ENCODE measurements at regions not wholly inside any gene's neighbourhood (a gene's known extent, or its start where the extent isn't known, plus 50 kb on each side); places are given as distances from the start of the nearest gene placed in this dataset.

DNA sequence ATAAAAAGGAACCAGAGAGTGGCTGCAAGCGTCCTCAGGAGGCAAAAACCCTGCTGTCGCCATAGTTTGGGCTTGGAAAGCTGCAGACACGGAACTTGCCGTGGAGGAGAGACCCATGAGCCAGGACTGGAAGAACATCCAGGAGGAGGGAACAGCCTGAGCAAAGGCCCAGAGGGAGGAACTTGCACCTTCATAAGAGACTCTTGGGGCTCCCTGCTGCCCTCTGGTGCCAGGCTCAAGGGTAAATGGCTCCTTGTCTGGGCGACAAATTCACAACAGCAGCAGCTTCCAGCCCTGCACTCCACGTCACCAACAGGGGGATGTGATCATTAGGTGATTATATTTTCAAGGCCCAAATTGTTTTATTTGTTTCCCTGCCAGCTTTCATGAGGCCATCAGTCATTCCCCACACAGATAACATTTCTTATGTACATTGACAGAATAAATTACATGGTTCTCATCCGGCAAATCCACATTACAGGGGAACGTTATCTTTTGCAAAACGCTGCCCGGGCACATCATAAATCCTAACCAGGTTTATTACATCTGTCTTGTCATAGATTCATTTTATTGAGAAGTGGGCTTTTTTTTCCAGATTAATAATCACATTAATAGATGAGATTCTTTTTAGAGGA lies 143.0 kb upstream of the GRIK3 start:
- DNase-seq, result peak; percentile 84
- Histone ChIP-seq H3K14ac (ENCODE audit: insufficient read depth, low read length) (no peak overlapping the region), H3K4me2 (ENCODE audit: insufficient read depth, insufficient read length, low read length) (no peak overlapping the region), H2AFZ (ENCODE audit: low read length) (no peak overlapping the region), H4K91ac (ENCODE audit: insufficient read length, low read depth, low read length) (no peak overlapping the region), H2BK5ac (ENCODE audit: insufficient read length, low read length) (no peak overlapping the region), H3K23ac (ENCODE audit: insufficient read length, low read depth, low read length) (no peak overlapping the region), H2BK120ac (ENCODE audit: low read depth, low read length, poor library complexity, severe bottlenecking) (no peak overlapping the region), H3K27ac (ENCODE audit: insufficient read length, low read depth, low read length) (no peak overlapping the region), H3K9me3 (ENCODE audit: control insufficient read depth, low read depth, low read length) (no peaks in the 10 kb centered on the region), H3K27me3 (ENCODE audit: insufficient read depth, low read length) (no peaks in the 10 kb centered on the region), H3K79me1 (ENCODE audit: insufficient read depth, low read depth, low read length, poor library complexity, severe bottlenecking) (no peaks in the 10 kb centered on the region), H4K20me1 (ENCODE audit: control insufficient read depth, insufficient read depth, insufficient read length) (peaks cover 2% of the 10 kb centered on the region), H3K79me2 (ENCODE audit: insufficient read depth, low read length) (no peaks in the 10 kb centered on the region), H2BK20ac (ENCODE audit: low read depth, low read length, poor library complexity, severe bottlenecking) (no peak overlapping the region), H3K23me2 (ENCODE audit: insufficient read length, low read depth, low read length, poor library complexity, severe bottlenecking) (no peaks in the 10 kb centered on the region), H4K8ac (replicated peaks; ENCODE audit: insufficient read length, low read depth, low read length) (no peak overlapping the region), H3K18ac (ENCODE audit: insufficient read length, low read depth, low read length) (no peak overlapping the region), H2BK15ac (ENCODE audit: low read depth, low read length) (no peak overlapping the region), H2BK12ac (ENCODE audit: insufficient read length, low read depth, low read length) (no peak overlapping the region), H2AK5ac (ENCODE audit: insufficient read length, low read length) (no peak overlapping the region), H3K4ac (ENCODE audit: low read depth, low read length) (no peak overlapping the region), H3T11ph (ENCODE audit: low read length) (no peak overlapping the region), H3K56ac (ENCODE audit: insufficient read length, low read depth, low read length) (no peak overlapping the region), H3K9ac (ENCODE audit: extremely low read depth, insufficient read length, low read length) (no peak overlapping the region), H4K5ac (ENCODE audit: insufficient read length, low read depth, low read length) (no peak overlapping the region), H3K4me1 (ENCODE audit: insufficient read depth, low read length) (no peaks in the 10 kb centered on the region)
- no peaks in the 10 kb centered on the region; the same call in none of the 2 replicates for H3K27me3 Mint-ChIP-seq (ENCODE audit: low read depth)
- H3K27ac Mint-ChIP-seq, result no peak overlapping the region
- no peak overlapping the region for H3K4me3 Mint-ChIP-seq
- H3K36me3 Mint-ChIP-seq (ENCODE audit: insufficient read depth in 1 of 3, low read depth in 3 of 3), result 0 out of 7 replicates have a peak, but pooled peaks cover 0 to under 1% (median 0%) of the 10 kb centered on the region in 3 experiments
- no CpG with 5 or more reads among the region's 10 CpGs for whole genome bisulfite sequencing (ENCODE audit: extremely low coverage, insufficient read length, low lambda C conversion rate)
- TF ChIP-seq, protein P1, sequence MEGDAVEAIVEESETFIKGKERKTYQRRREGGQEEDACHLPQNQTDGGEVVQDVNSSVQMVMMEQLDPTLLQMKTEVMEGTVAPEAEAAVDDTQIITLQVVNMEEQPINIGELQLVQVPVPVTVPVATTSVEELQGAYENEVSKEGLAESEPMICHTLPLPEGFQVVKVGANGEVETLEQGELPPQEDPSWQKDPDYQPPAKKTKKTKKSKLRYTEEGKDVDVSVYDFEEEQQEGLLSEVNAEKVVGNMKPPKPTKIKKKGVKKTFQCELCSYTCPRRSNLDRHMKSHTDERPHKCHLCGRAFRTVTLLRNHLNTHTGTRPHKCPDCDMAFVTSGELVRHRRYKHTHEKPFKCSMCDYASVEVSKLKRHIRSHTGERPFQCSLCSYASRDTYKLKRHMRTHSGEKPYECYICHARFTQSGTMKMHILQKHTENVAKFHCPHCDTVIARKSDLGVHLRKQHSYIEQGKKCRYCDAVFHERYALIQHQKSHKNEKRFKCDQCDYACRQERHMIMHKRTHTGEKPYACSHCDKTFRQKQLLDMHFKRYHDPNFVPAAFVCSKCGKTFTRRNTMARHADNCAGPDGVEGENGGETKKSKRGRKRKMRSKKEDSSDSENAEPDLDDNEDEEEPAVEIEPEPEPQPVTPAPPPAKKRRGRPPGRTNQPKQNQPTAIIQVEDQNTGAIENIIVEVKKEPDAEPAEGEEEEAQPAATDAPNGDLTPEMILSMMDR (conservative IDR thresholded peaks at IDR 0.05), result peak; percentile 78
- H3K4me1 Mint-ChIP-seq, result peaks cover 20 to 25% of the 10 kb centered on the region in 2 experiments
- H3K9me3 Mint-ChIP-seq, result no peaks in the 10 kb centered on the region; a peak in 2 of 5 replicates

Data from H9 (cell line).